Renal cortex interstitium (tissue), 11 donors: ENCODE measurements at regions not wholly inside any gene's neighbourhood (a gene's known extent, or its start where the extent isn't known, plus 50 kb on each side); places are given as distances from the start of the nearest gene placed in this dataset.

Experiments used
- DNase-seq, 11 donors: peaks; one replicate each; pipeline ENCODE4 v3.0.0-alpha.2; 2013; ENCODE audit warnings: low read depth in 9 of 11, low spot score in 4 of 11; ENCODE audit errors: extremely low read depth in 1 of 11

DNA sequence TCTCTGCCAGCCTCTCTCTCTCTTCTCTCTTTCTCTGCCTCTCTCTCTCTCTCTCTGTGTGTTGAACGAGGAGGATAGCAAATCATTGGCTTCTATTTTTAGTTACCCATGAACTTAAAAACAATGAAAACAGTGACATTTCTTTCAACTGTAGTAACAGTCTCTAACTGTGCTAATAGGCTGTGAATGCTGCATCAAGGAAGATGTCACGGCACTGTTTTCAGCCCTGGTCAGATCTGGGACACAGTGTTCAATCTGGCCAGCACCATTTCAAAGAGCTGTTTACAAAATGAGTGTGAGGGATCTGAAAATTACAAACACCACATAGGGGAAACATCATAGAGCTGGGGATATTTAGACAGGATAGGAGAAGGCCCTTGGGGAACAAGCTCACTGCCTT is 717.0 kb downstream of the FGF9 start:
- no peak for DNase-seq

DNA sequence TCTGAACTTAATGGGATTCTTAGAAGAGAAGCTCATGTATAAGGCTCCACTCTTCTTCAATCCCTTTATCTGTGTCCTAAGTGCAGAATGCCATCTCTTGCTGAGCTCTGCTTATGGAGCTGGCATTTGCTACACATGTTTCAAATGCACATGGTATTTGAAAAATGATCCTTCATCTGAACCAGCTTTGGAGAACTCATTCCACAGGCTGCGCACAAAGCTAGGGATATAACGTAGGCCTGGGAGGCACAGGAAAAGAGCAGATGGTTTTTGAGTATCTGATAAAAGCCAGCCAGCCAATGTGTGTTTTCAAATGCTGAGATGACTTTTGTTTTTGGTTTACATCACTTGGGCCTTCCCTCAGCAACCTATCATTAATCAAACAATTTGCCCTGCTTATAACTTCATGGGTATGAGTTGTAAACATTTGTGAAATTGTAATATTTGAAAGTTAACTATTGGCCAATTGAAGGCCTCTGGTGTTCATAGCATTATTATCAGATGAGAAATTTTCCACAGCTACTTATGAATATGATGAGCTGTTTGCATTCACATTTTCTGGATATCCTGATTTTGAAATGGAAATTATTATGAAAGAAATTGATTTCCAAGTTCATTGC is 729.0 kb downstream of the FGF9 start:
- no peak for DNase-seq

DNA sequence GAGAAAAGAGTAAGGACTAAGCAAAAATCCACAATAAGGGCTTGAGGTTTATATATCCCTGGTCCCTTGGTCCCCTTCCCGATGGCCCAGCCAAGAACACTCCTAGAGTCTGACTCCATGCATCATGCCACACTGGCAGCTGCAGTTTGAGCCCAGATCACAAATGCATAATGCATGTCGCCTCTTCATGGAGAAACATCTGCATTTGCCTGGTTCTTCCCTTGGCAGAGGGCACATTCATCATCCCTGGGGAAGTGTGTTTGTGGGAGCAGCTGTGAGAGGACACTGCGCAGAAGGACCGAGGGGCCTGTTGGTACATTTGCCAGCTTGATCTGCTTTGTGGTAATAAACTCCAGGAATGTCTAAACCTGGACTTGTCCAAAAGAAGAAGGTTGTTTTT is 731.8 kb downstream of the FGF9 start:
- DNase-seq = no peak

DNA sequence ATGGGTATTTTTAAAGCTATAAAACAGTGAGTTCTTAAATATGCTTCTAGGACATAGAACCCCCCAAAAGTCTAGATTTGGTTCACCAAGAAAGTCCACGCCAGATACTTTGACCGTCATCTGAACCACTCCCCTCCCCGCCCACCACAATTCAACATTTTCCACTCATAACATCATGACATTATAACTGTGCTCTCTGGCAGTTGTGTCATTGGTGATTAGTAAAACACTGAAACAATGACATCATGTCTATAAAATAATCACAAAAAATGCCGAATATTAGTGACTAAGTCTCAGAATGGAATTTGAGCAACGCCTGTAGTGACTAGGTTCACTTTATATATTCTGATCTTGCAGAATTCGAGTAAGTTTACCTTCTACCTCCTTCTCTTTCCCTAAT is 732.3 kb downstream of the FGF9 start:
- no peak for DNase-seq

DNA sequence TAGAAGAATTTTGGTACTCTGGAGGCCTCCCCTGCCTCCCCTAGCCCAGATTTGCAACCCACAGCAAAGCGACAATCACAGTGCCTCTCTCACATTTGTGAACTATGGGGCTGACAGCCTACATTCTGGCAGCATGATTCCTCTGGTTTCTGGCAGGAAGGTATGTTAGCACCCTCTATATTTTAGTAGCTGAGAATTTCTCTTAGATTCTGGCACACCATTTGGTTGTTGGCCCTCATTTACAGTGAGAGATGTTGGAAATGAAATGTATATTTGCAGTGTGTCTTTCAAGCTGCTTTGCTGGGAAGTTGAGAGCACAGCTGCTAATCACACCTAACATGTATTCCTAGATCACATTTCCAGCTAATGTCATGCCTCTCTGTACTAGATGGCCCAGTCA is 735.0 kb downstream of the FGF9 start:
- DNase-seq = no peak

DNA sequence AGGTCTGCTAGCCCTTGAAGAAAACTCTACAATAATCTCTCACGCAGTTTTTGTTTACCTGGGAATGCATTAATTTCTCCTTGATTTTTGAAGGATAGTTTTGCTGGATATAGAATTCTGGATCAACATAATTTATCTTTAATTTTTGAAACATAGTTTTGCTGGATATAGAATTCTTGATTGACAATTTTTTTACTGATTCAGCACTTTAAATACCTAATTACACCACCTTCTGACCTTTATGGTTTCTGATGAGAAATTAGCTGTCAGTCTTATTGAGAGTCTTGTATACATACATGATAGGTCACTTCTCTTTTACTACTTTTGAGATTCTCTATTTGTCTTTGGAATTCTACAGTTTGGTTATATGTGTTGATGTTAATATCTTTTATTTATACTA is 741.6 kb downstream of the FGF9 start:
- no peak for DNase-seq

DNA sequence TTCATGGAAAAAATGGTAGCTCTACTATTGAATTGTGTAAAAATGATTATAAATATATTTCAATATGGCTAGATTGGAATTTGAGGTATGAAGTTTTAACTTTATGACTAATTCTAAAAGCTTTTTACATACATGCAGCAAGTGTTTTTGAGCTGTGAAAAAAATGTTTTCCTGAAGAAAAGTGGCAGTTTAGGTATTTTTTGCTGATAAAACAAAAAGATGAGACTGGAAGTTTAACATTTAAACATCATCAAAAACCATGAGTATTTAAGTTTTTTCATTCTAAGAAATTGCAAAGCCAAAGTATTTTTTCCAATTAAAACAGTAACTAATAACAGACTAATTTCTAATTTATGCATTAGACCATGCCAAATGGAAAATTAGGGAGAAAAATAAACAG is 751.1 kb downstream of the FGF9 start:
- DNase-seq = no peak

DNA sequence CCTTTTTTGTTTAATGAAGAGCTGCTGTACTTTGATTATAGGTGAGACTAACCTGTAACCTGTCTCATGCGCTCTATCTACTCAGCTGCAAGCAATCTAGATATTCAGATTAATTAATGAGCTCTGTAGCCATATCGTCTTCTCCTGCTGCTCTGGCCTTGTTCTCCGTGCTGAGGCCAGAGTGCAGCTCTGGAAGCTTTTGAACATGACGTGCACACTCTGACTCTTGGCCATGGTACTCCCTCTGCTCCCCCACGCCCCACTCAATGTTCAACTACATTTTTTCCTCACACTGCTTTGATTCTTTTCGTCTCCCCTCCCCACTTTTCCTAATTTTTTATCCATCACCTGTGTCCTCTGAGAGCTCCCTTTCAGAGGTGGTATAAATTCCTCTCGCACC is 751.8 kb downstream of the FGF9 start:
- no peak for DNase-seq

DNA sequence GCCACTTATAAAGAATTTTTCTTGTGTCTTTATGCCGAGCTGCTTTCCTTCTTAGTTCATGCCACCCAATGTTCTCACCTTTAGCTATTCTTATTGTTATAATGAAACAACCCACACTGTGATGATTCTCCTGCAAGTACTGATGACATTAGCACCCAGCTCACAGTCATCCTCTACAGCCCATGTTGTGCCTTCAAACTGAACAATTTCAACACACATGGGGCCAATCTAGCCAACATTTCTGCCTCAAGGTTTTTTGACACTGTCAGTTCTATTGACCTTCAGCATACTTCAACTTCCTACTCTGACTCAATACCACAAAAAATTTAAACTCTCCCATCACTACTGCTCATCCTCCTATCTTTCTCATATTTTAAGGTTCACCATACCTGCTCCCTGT is 752.4 kb downstream of the FGF9 start:
- DNase-seq = no peak

DNA sequence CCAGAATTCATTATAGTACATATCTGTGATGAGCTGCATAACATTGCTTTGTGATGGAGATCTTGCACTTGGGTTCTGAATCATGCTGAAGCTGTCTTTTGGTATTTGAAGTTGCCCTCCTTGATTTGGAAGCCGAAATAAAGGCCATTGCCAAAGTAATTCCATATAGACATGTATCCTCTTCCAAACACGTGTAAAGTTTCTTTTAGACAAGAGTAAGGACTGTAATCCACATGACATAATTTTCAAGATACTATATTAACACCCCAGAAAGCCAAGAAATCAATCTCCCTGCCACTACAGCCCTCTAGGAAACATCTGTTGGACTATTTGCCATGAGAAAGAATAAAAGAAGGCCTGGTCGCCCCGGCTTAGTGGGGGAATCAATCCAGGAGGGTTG is 754.2 kb downstream of the FGF9 start:
- no peak for DNase-seq

DNA sequence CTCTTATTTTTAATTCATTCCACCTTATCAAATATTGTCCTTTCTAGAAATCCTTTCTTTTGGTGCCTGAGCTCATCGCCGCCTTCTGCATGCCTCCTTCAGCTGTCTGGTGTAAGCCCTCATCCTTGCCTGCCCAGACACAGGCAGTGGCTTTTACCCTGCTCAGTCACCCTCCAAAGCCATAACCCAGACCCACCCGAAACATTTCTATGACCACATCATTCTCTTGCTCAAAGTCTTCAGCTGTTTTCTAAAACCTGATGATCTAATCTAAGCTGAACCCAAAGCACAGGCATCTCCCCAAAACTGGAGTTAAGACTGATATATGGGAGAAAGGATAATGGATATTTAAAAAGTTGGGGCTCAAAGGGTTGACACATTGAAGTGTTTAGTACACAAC is 753.7 kb upstream of the SGCG start:
- no peak for DNase-seq

DNA sequence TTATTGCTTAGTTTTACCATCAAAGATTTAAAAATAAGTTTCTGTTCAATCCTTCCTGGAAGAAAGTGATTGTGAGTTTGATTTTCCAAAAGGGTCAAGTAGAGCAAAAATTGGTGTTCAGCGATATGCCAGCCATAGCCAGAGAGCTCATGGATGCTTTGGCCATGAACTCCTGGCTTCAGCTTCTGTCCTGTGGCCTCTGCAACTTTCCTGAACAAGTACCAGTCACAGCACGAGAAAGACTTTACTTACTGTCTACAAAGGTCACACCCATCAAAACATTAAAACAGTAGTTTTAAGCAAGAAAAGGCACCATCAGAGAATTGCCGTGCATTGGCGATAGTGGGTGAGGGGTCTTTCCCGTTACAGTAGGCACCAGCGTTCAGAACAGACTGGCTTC is 753.0 kb upstream of the SGCG start:
- no peak for DNase-seq

DNA sequence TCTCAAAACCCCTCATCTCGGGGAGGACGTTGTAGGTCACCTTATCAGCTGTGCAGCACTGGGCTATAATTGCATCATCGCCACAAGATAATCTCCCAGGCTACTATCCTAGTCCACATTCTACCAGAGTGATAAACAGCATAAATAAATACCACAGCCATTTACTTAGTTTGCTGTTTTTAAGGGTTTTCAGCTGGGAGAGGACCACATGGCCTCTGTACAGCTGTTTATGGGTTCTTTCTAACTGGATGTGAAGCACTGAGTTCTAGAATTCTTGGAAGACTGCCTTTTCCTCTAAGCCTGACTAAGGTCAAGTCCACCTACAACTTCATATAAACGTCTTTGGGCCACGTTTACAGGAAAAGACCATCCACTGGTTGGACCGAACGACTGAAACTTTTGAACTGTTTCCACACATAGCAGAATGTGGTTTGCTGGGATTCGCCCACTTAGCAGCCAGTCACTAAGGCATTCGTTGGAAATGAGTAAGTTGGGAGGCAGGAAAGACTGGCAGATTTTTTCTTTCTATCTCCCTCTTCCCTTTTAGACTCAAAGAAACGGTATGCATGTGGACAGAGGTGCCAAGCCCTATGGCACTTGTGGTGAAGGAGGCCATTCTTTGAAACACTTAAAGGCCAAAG is 752.5 kb upstream of the SGCG start:
- DNase-seq = no peak

DNA sequence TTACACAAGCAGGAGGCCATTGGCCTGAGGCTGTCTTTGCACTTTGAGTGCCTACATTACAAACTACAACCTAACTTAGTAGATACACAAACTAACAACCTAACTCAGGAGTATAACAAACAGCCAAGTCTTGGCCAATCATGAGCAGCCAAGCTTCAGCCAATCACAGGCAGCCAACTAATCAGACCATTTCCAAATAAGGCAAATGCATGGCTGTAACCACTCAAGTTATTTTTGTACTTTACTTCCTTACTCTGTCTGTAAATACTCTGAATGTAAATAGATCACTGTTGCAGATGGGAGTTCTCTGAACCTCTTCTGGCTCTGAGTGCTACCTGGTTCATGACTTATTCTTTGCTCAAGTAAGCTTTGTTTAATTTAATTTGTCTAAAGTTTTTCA is 748.1 kb upstream of the SGCG start:
- no peak for DNase-seq

DNA sequence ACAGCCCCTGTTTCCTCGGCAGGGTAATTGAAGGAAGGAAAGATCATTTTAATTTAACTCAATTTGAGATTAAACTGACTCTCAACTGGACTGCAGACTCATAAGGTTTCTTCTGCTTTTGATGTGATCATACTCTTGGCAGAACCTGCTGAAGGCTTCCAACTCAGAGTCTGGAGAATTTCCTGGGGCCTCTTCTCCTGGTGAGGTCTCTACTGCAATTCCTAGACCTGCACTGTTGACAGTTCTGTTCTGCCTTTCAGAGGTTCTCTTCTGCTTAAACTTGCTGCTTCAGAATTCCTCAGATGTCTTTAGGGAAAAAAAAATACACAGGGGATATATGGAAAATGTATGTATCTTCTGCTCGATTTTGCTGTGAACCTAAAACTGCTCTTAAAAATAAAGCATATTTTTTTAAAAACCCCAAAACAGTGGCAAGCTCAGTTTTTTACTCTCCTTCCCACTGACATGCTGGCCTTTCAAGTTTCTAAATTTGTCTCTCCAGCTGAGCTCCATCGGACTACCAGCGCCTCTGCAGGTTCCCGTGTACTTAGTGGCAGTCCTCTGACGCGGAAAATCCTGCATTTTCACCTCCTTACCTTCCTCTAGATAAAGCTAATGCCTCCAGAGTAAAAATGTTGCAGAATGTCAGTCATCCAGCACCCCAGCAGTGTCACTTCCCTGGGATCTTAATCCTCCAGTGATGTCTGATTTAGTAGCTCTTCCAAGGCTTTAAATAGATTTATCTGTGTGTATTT is 733.5 kb upstream of the SGCG start:
- DNase-seq = no peak

DNA sequence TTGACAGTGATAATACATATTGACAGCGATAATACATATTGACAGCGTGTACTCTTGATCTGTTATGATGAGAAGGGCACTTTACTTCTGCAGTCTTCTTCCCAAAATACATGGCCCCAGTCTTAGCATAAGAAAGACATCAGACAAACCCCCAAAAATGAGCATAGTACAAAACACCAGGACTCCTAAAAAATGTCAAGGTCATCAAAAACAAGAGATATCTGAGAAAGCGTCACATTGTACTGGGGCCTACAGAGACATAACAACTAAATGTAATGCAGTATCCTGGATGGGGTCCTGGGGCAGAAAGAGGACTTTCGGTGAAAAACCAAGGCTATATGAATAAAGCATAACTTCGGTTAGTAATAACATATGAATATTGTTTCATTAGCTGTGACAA is 731.5 kb upstream of the SGCG start:
- DNase-seq = no peak

DNA sequence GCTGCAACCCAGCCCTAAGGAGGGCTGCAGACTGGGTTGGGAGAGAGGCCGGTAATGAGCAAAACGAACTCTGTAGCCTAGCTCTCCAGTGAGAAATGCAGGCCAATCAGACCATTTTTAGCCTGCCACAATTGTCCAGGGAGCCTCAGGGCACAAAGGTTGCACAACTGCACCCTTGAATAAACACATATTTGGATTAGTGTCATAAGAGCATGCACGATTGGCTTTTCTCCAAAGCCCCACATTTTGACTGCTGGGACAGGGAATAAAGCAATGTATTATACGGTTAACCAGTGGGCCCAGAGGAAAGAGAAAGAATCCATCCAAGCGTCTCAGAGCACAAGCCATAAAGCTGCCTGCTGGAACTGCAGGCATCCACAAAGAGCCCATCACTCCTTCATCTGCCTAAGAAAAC is 729.4 kb upstream of the SGCG start:
- DNase-seq = peak in 7 of 11 donors; percentile 1 to 28 (median 10)

DNA sequence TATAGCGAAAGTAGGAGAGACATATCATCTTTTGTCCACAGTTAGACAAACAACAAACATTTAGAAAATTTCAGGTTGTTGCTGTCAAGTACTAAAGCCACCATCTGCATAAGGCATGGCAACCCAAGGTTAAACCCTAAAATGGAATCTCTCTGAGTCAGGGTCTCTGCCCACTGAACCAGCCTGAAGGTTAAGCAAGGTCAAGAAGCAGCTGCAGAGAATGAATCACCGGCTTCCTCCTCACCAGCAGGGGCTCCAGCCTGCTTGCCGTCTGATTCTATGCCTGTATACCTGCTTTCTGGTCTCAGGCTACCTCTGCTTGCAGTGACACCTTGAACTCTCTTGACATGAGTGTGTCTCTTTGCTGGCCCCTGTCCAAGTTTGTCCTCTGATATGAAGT is 726.2 kb upstream of the SGCG start:
- no peak for DNase-seq

DNA sequence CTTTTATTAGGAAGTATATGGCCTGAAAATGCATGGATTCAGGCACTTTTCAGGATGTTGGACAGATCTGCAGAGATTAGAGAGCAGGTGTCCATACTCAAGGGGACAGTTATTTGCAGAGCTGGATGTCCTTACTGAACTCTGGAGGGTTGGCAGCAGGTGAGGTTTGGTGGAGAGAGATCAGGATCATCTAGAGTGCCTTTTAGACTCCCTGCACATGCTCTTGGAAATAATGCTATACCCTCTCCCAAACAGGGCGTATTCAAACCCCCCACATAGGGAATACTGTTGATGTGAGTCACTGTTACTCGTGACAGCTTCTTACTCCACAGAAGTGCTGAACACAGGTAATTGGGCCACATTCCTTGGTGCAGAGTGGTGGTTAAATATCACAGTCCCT is 725.7 kb upstream of the SGCG start:
- DNase-seq = no peak

DNA sequence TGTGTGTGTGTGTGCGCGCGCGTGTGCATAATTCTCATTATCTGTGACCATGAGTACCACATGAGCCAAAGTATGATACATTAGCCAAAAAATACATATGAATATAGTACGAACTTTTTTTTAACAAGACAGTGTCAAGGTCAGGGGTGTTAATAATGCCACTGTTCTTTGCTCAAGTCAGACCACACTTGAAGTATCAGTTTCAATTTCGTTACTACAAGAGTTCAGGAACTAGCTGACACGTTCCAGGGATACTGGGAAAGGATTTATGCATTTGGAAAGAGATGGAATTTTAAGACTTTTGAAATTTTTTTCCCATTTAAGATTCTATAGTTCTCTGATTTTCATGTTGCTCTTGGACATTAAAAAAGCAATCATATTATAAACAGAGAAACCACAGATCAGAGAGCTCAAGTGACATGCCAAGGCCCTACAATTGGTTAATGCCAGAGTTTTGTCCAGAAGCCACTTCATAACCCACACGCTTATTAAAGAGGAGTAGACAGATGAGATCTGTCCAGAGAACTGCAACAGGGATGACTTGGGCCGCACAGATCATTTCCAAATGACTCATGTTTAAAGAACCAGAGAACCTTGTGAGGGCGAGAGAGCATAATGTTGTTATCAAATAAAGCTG is 718.8 kb upstream of the SGCG start:
- no peak for DNase-seq
